ENCODE measurements at regions not wholly inside any gene's neighbourhood (a gene's known extent, or its start where the extent isn't known, plus 50 kb on each side); places are given as distances from the start of the nearest gene placed in this dataset.

DNA sequence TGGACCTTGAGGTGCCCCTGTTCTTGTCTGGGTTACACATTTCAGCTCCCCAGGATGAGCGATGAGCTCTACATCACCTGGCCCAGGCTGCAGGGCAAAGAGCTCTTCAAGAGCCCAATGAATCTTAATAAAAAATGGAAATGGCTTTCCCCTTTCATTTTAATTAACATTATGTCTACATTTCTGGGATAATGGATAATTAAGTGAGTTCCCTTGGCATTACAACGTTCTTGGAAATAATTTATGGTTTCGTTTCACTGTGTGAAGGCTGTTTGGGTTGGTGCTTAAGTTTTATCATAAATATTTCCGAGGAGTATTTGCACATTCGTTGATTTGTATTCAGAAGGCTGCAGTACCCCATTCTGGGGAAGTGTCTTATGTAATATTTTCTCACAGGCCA, 678.3 kb upstream of the EEF2KMT start:
- Histone ChIP-seq H3K18ac (ENCODE audit: low read length) (no peak overlapping the region), H3K27ac (ENCODE audit: low read depth, low read length) (no peak overlapping the region), H3K27me3 (ENCODE audit: insufficient read depth, low read length) (no peaks in the 10 kb centered on the region), H2BK12ac (ENCODE audit: low read length) (no peak overlapping the region), H3K4me1 (ENCODE audit: control insufficient read depth in 1 of 2, insufficient read depth in 2 of 2, low read length in 2 of 2) (no peaks in the 10 kb centered on the region), H3K4me3 (ENCODE audit: low read depth, low read length) (no peak overlapping the region), H3K79me2 (ENCODE audit: control insufficient read depth, insufficient read depth, low read length, poor library complexity) (no peaks in the 10 kb centered on the region), H3K4ac (ENCODE audit: low read depth, low read length) (no peak overlapping the region), H3K79me1 (ENCODE audit: low read length) (no peaks in the 10 kb centered on the region), H2AK5ac (ENCODE audit: low read length) (no peak overlapping the region), H2BK5ac (ENCODE audit: low read depth, low read length, poor library complexity) (no peak overlapping the region), H3K23ac (ENCODE audit: low read length) (no peak overlapping the region), H3K4me2 (ENCODE audit: low read length) (no peak overlapping the region), H3K9ac (ENCODE audit: low read length) (no peak overlapping the region), H2BK120ac (ENCODE audit: insufficient read depth, low read length, poor library complexity) (no peak overlapping the region), H4K91ac (ENCODE audit: low read depth, low read length) (no peak overlapping the region), H4K8ac (ENCODE audit: low read depth, low read length) (no peak overlapping the region), H3K9me3 (ENCODE audit: insufficient read depth, low read depth, low read length) (no peaks in the 10 kb centered on the region), H3K36me3 (ENCODE audit: control insufficient read depth in 1 of 2, insufficient read depth in 2 of 2, low read length in 2 of 2) (no peaks in the 10 kb centered on the region), H4K12ac (ENCODE audit: low read depth, low read length) (no peak overlapping the region), H2AFZ (ENCODE audit: insufficient read depth, low read length, poor library complexity) (no peak overlapping the region), H3K14ac (ENCODE audit: low read length) (no peak overlapping the region)
- DNase-seq: no peak
- no CpG with 5 or more reads among the region's 5 CpGs for WGBS (ENCODE audit: extremely low coverage, insufficient coverage, insufficient read length)

DNA sequence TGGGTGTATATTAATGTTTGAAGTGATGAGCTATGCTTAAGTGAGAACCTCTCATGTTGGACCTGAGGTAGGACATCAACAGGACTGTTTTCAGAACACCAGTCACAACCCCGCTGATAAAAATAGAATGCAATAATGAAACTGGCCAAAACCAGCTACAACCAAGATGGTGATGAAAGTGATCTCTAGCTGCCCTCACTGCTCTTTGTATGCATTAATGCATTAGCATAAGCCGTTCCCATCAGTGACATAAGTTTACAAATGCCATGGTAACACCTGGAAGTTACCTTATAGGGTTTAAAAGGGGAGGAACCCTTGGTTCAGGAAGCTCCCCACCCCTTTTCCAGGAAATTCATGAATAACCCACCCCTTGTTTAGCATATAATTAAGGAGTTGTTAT, 672.5 kb upstream of the EEF2KMT start:
- no peaks in the 10 kb centered on the region for H3K79me2 ChIP-seq (ENCODE audit: control insufficient read depth, insufficient read depth, low read length, poor library complexity)
- H3K4ac ChIP-seq (ENCODE audit: low read depth, low read length): no peak overlapping the region
- no peak overlapping the region for H3K9ac ChIP-seq (ENCODE audit: low read length)
- H2BK5ac ChIP-seq (ENCODE audit: low read depth, low read length, poor library complexity): no peak overlapping the region
- no peak overlapping the region for H3K27ac ChIP-seq (ENCODE audit: low read depth, low read length)
- H3K4me2 ChIP-seq (ENCODE audit: low read length): no peak overlapping the region
- H4K91ac ChIP-seq (ENCODE audit: low read depth, low read length): no peak overlapping the region
- H3K14ac ChIP-seq (ENCODE audit: low read length): no peak overlapping the region
- no peaks in the 10 kb centered on the region for H3K4me1 ChIP-seq (ENCODE audit: control insufficient read depth in 1 of 2, insufficient read depth in 2 of 2, low read length in 2 of 2)
- H3K23ac ChIP-seq (ENCODE audit: low read length): no peak overlapping the region
- no CpG with 5 or more reads among the region's 2 CpGs for WGBS (ENCODE audit: extremely low coverage, insufficient coverage, insufficient read length)
- DNase-seq: no peak
- no peaks in the 10 kb centered on the region for H3K9me3 ChIP-seq (ENCODE audit: insufficient read depth, low read depth, low read length)
- H2AFZ ChIP-seq (ENCODE audit: insufficient read depth, low read length, poor library complexity): no peak overlapping the region
- H3K27me3 ChIP-seq (ENCODE audit: insufficient read depth, low read length): no peaks in the 10 kb centered on the region
- no peak overlapping the region for H3K4me3 ChIP-seq (ENCODE audit: low read depth, low read length)
- H3K18ac ChIP-seq (ENCODE audit: low read length): no peak overlapping the region
- no peaks in the 10 kb centered on the region for H3K36me3 ChIP-seq (ENCODE audit: control insufficient read depth in 1 of 2, insufficient read depth in 2 of 2, low read length in 2 of 2)
- H4K12ac ChIP-seq (ENCODE audit: low read depth, low read length): no peak overlapping the region
- H2BK12ac ChIP-seq (ENCODE audit: low read length): no peak overlapping the region
- H3K79me1 ChIP-seq (ENCODE audit: low read length): no peaks in the 10 kb centered on the region
- H2BK120ac ChIP-seq (ENCODE audit: insufficient read depth, low read length, poor library complexity): no peak overlapping the region
- no peak overlapping the region for H4K8ac ChIP-seq (ENCODE audit: low read depth, low read length)
- H2AK5ac ChIP-seq (ENCODE audit: low read length): no peak overlapping the region

DNA sequence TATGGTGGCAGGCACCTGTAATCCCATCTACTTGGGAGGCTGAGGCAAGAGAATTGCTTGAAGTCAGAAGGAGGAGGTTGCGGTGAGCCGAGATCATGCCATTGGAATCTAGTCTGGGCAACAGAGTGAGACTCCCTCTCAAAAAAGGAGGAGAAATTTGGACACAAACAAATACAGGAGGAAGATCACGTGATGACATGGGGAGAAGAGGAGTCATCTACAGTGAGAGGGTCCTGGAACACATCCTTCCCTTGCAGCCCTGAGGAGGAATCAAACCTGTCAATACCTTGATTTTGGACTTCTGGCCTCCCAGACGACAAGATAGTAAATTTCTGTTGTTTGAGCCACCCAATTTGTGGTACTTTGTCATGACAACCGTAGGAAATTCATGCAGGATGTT, 671.9 kb upstream of the EEF2KMT start:
- Histone ChIP-seq H3K9me3 (ENCODE audit: insufficient read depth, low read depth, low read length) (no peaks in the 10 kb centered on the region), H3K18ac (ENCODE audit: low read length) (no peak overlapping the region), H4K91ac (ENCODE audit: low read depth, low read length) (no peak overlapping the region), H3K9ac (ENCODE audit: low read length) (no peak overlapping the region), H3K27ac (ENCODE audit: low read depth, low read length) (no peak overlapping the region), H4K12ac (ENCODE audit: low read depth, low read length) (no peak overlapping the region), H2AFZ (ENCODE audit: insufficient read depth, low read length, poor library complexity) (no peak overlapping the region), H3K36me3 (ENCODE audit: control insufficient read depth in 1 of 2, insufficient read depth in 2 of 2, low read length in 2 of 2) (no peaks in the 10 kb centered on the region), H3K23ac (ENCODE audit: low read length) (no peak overlapping the region), H3K14ac (ENCODE audit: low read length) (no peak overlapping the region), H3K27me3 (ENCODE audit: insufficient read depth, low read length) (no peaks in the 10 kb centered on the region), H3K4me1 (ENCODE audit: control insufficient read depth in 1 of 2, insufficient read depth in 2 of 2, low read length in 2 of 2) (no peaks in the 10 kb centered on the region), H2BK120ac (ENCODE audit: insufficient read depth, low read length, poor library complexity) (no peak overlapping the region), H3K79me1 (ENCODE audit: low read length) (no peaks in the 10 kb centered on the region), H4K8ac (ENCODE audit: low read depth, low read length) (no peak overlapping the region), H3K4ac (ENCODE audit: low read depth, low read length) (no peak overlapping the region), H2AK5ac (ENCODE audit: low read length) (no peak overlapping the region), H3K4me3 (ENCODE audit: low read depth, low read length) (no peak overlapping the region), H2BK12ac (ENCODE audit: low read length) (no peak overlapping the region), H3K4me2 (ENCODE audit: low read length) (no peak overlapping the region), H2BK5ac (ENCODE audit: low read depth, low read length, poor library complexity) (no peak overlapping the region), H3K79me2 (ENCODE audit: control insufficient read depth, insufficient read depth, low read length, poor library complexity) (no peaks in the 10 kb centered on the region)
- DNase-seq: no peak
- WGBS (ENCODE audit: extremely low coverage, insufficient coverage, insufficient read length): no CpG with 5 or more reads among the region's 5 CpGs

DNA sequence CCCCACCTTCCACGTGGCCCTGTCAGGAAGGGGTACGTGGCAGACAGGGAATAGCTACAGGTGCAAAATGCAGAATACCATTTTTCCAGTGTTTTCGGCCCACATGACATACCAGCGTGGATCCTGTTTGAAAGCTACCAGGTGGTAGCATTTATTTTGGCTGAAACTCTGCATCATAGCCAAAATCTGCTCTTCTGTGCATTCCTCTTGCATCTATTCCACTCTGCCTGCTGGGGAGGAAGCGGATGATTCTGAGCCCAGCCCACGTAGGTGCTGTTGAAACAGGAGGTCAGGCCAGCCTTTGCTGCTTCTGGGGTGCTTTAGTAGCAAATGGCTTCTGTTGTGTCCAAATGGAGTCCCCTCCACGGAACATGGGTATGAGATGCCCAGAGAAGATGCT, 670.9 kb upstream of the EEF2KMT start:
- Histone ChIP-seq H3K4ac (ENCODE audit: low read depth, low read length) (no peak overlapping the region), H2BK120ac (ENCODE audit: insufficient read depth, low read length, poor library complexity) (no peak overlapping the region), H3K27me3 (ENCODE audit: insufficient read depth, low read length) (no peaks in the 10 kb centered on the region), H3K36me3 (ENCODE audit: control insufficient read depth in 1 of 2, insufficient read depth in 2 of 2, low read length in 2 of 2) (no peaks in the 10 kb centered on the region), H2BK5ac (ENCODE audit: low read depth, low read length, poor library complexity) (no peak overlapping the region), H3K27ac (ENCODE audit: low read depth, low read length) (no peak overlapping the region), H4K12ac (ENCODE audit: low read depth, low read length) (no peak overlapping the region), H3K4me2 (ENCODE audit: low read length) (no peak overlapping the region), H2AK5ac (ENCODE audit: low read length) (no peak overlapping the region), H3K9ac (ENCODE audit: low read length) (no peak overlapping the region), H3K14ac (ENCODE audit: low read length) (no peak overlapping the region), H2AFZ (ENCODE audit: insufficient read depth, low read length, poor library complexity) (no peak overlapping the region), H3K79me2 (ENCODE audit: control insufficient read depth, insufficient read depth, low read length, poor library complexity) (no peaks in the 10 kb centered on the region), H3K18ac (ENCODE audit: low read length) (no peak overlapping the region), H3K4me1 (ENCODE audit: control insufficient read depth in 1 of 2, insufficient read depth in 2 of 2, low read length in 2 of 2) (no peaks in the 10 kb centered on the region), H2BK12ac (ENCODE audit: low read length) (no peak overlapping the region), H4K8ac (ENCODE audit: low read depth, low read length) (no peak overlapping the region), H3K79me1 (ENCODE audit: low read length) (no peaks in the 10 kb centered on the region), H3K4me3 (ENCODE audit: low read depth, low read length) (no peak overlapping the region), H4K91ac (ENCODE audit: low read depth, low read length) (no peak overlapping the region), H3K23ac (ENCODE audit: low read length) (no peak overlapping the region), H3K9me3 (ENCODE audit: insufficient read depth, low read depth, low read length) (no peaks in the 10 kb centered on the region)
- WGBS (ENCODE audit: extremely low coverage, insufficient coverage, insufficient read length): no CpG with 5 or more reads among the region's 7 CpGs
- no peak for DNase-seq
